HG02970 (cell line): ENCODE measurements at regions not wholly inside any gene's neighbourhood (a gene's known extent, or its start where the extent isn't known, plus 50 kb on each side); places are given as distances from the start of the nearest gene placed in this dataset.

Source experiments
- ATAC-seq: cut with Tn5 transposase; IDR thresholded peaks from one replicate; pipeline ENCODE4 v1.9.1; 2021; ENCODE audit warnings: mild to moderate bottlenecking, moderate library complexity, moderate number of reproducible peaks; ENCODE audit not compliant: unreplicated experiment, low FRiP score

DNA sequence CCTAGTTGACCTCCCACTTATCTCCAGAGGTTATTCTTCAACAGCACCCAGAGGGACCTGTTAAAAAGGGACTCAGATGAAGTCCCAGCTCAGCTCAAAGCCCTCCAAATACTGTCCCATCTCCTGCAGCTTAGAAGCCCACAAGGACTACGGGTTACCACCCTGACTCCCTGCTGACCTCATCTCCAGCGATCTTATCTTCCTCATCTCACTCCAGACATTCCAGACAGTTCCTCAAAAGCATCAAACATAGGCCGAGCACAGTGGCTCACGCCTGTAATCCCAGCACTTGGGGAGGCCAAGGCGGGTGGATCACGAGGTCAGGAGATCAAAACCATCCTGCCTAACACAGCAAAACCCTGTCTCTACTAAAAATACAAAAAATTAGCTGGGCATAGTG, 263.8 kb upstream of the TLE4 start:
- ATAC-seq = no peak

GRCh38 chr9:79312686-79313421, 258.9 kb upstream of the TLE4 start:
- ATAC-seq = no peak

- ATAC-seq = no peak
Observed at GRCh38 chr9:79325501-79325900, 246.3 kb upstream of the TLE4 start.

- ATAC-seq = no peak
Observed at GRCh38 chr9:79329861-79330260, 241.9 kb upstream of the TLE4 start.

GRCh38 chr9:79334001-79334400, 237.8 kb upstream of the TLE4 start:
- no peak for ATAC-seq

- ATAC-seq = no peak
Observed at GRCh38 chr9:79334711-79335110, 237.1 kb upstream of the TLE4 start.

DNA sequence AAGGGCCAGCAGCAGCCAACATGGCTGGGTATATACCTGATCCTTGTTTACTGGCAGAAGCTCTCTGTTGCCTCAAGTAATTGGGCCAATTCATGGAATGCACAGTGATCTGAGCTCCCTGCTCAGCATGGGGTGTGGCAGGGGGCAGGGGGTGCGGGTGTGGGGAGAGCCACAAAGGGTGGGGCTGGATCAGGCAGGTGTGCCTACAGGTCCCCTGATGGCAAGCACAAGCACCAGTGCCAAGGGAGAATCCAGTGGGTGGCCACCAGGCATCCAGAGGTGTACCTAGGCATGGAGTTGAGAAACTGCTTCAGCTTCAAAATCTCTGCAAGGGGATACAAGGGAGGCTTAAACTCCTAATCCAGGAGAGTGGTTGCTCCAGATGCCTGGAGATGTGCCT, 235.8 kb upstream of the TLE4 start:
- ATAC-seq = no peak

DNA sequence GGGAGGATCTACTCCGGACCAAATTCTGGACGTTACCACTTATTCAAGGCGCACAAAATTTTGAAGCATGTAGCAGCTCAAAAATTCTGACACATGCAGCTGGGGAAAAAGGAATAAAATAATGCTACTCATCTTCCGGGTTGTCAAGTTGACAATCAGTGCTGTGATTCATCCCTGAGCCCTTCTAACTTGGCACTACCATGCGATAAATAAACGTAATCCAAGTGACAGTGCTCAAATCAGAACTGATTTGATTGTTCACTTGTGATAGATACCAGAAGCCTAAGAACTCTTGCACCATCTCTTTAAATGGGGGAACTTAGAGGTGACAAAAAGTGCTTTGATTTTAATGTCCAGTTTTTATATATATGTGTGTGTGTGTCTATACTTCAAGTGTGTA, 230.2 kb upstream of the TLE4 start:
- ATAC-seq = no peak

GRCh38 chr9:79346350-79347020, 225.3 kb upstream of the TLE4 start:
- ATAC-seq = no peak

DNA sequence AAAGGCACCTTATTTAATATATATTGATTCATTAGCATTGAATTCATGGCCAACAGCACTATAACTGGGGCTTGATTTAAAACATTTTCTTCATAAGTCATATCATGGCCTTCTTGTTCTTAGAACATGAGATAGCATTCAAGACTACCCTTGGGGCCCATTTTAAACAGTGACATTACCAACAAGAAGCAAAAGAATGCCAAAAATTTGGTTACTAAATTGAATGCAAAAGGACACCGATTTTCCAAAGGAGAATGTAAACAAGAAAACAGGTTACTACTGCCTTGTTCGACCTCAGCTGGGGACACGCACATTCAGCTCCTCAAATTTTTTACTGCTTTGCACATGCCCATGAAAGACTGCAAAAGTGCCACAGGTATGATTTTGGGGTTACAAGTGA, 219.4 kb upstream of the TLE4 start:
- ATAC-seq = no peak

GRCh38 chr9:79353856-79354520, 217.8 kb upstream of the TLE4 start:
- ATAC-seq = no peak

DNA sequence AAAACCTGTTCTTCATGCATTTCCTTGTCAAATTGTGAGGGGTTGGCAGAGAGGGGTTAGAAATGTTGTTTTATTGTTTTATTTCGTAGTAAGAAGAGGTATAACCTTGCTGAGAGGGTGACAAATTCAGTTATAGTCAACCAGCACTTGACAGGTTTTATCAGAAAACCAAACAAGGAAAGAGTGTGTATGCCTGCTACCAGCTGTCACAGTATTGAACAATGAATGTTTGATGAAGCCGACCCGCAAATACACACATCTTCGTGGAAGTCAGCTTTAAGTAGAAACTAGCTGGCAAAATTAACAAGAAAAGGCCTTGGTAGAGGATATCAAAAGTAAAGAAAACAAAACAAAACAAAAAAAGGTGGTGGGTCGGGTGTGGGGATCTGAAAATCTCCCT, 214.6 kb upstream of the TLE4 start:
- no peak for ATAC-seq

GRCh38 chr9:79357616-79358015, 214.1 kb upstream of the TLE4 start:
- no peak for ATAC-seq

DNA sequence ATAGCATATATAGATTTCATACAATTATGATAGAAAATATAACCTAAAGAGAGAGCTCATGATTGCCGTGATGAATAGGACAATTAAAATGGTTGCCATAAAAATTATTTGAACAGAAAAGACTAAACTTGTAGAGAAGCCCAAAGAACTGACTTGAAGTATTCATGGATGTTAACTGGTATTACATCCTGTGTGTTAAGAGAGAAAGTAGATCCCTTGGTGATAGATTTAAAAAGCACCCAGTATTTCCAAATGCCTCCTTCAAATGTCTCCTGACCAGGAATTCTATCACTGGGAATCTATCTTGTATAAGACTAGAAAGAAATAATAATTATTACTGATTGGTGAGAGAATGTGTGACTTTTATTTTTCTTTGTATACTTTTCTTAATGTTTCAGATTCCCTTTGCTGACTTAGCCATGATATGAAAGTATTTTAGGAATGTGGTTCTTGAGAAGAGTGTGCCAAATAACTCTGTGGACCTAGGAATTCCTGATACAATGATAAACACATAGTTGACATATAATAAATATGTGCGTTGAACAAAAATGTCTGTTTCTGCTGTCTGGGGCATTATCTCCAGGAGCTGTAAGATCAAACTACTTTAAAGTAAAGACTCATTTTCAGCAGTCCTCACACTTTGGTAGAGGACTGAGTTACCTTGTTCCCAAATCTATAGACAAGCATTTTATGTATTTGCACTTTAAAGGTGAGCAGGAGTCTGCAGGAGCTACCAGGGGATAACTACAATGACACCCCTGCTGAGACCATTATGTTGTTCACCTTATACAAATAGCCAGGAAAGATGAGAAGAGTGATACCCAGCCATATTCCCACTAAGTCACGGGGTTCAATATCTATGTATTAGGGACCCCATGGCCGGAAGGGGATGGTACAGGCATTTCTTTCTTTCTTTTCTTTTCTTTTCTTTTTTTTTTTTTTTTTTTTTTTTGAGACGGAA, 211.1 kb upstream of the TLE4 start:
- ATAC-seq = no peak

- ATAC-seq = no peak
Observed at GRCh38 chr9:79362100-79363081, 209.4 kb upstream of the TLE4 start.

GRCh38 chr9:79369676-79370075, 202.1 kb upstream of the TLE4 start:
- ATAC-seq = no peak

DNA sequence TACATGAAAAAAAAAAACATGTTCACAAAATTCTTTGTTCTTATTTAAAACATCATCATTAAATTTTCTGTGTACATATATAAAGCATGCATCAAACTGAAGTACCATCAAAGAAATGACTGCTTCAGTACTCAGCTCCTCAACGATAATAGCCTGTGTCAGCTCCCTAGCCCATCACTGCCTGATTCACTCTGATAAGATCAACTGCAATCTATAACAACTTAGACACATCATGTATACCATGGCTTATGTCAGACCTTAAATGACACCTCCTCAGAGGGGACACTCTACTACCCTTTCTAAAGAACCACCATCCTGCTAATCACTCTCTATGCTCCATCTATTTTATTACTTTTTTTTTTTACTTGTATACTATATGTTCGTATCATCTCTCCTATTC, 200.5 kb upstream of the TLE4 start:
- ATAC-seq = no peak

GRCh38 chr9:79371948-79372555, 199.7 kb upstream of the TLE4 start:
- ATAC-seq = no peak

GRCh38 chr9:79377339-79377855, 194.4 kb upstream of the TLE4 start:
- no peak for ATAC-seq
